GM21717 (cell line): ENCODE measurements at regions not wholly inside any gene's neighbourhood (a gene's known extent, or its start where the extent isn't known, plus 50 kb on each side); places are given as distances from the start of the nearest gene placed in this dataset.
"Not testable (repeated sequence)": the region's sequence is repeated elsewhere in the genome, so short reads cannot be mapped to it uniquely, and the experiment has no call there.

Experiments
- ATAC-seq: cut with Tn5 transposase; IDR thresholded peaks from one replicate; pipeline ENCODE4 v1.9.1; 2021; ENCODE audit warnings: mild to moderate bottlenecking, moderate library complexity; ENCODE audit not compliant: unreplicated experiment

DNA sequence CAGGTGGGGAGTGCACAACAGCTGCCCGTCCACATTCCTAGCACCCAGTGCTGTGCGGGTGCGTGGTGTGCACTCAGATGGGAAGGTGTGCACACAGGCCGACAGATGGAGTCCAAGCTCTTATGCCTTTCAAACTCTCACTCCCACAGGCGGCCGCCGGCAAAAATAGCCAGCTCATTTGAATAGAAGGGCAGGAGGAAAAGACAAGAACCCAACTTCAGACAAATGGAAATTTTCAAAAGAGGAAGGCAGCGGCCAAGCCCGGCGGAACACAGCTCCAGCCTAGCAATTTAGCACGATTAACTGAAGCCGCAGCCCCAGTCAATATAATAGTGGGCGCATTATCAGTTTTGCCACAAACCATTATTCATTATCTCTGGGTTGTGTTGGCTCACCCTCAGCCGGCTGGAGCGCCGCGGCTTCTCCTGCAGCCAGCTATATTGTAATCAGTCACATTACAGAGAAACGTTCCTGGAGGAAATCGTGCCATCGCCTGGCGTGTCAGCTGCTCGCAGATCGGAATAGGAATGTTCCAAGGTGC lies 103.9 kb upstream of the SEC14L1 start:
- no peak for ATAC-seq

DNA sequence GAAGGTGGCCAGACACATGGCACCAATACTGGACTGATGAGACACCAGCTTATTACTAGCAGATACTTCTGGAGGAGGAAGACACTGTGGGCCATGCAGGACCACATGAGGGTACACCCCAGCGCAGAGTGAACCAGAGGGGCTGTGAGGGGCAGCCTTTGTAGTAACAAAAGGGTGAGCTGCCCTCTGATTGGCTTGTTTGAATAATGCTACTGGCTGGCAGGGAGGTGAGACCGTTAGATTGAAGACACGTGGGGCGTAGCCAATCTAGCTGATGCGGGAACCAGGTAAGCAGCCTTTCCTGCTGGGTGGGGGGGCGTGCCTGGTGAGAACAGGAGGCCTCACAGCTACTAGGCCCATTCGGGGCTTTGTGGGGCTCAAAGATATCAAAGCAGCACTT lies 102.8 kb upstream of the SEC14L1 start:
- ATAC-seq = no peak

DNA sequence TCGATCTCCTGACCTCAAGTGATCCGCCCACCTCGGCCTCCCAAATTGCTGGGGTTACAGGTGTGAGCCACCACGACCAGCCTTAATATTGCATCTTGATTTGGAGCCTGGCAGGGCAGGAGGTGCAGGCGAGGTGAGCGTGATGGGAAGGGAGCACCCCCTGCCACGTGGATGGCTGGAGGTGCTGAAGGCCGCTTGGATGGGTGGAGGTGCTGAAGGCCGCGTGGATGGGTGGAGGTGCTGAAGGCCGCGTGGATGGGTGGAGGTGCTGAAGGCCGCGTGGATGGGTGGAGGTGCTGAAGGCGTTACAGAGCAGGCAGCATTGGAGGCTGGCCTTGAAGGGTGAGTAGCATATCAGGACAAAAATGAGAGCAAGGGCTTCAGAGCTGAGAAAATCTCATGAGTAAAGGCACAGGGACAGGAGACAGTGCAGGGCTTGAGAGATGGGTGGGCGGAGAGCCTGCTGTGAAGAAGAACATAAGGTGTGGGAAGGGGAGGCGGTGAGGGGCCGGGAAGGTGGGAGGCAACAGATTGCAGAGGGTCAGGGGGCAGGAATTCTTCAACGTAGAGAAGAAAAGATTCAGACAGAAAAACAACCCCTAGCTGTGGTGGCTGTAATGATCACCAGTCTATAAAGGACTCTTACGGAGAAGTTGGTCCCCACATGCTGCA lies 101.7 kb upstream of the SEC14L1 start:
- no peak for ATAC-seq

DNA sequence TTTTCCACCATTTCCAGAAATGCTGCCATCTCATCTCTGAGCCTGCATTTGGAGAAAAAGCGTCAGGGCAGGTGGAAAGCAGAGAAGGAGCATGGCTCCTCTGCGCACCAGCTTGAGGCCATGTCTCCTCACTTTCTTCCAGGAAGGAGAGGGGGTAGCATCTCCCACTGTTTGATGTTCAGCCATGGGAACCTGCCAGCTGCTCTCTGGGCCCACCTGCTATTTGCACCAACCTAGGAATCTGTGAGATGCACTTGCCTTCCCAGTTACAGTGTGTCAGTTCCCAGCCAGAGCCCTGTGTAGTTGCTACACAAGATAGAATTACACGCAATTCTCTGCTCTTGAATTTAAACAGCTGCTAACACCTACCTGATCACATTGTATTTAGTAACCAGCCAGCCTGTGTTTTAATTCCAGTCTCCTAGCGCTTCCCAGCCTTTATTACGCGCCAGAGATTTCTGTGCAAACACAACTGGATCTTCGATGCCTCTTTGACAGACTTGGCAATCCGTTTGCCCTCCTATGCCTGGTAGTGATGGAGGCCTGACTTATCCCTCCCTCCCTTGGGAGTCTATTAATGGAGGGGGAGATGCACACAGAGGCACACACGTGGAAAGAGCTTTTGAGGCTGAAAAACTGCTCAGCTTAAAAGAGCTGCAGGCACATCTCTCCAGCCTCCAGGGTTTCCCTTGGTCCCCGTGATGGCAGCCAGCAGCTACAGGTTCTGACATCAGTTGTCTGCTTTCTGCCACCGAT lies 98.1 kb upstream of the SEC14L1 start:
- no peak for ATAC-seq

DNA sequence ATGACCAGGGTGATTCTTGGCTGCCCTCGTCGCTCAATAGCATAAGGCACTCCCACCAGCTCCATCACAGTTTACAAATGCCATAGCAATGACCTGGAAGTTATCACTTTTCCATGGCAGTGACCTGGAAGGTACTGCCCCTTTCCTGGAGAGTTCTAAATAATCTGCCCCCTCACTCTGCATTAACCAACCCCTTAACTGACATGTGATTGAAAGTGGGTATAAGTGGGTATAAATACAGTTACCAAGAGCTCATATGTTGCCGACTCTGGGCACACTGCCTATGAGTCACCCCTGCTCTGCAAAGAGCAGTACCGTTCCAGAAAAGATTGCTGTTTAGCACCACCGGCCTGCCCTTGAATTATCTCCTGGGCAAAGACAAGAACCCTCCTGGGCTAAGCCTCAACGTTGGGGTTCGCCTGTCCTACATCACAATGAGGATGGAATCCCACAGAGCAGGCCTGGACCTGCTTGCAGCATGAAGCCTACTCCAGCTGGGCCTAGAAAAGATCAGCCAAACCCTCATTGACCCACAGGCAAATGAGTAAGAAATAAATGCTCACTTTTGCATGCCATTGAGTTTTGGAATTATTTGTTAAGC lies 95.2 kb upstream of the SEC14L1 start:
- no peak for ATAC-seq

DNA sequence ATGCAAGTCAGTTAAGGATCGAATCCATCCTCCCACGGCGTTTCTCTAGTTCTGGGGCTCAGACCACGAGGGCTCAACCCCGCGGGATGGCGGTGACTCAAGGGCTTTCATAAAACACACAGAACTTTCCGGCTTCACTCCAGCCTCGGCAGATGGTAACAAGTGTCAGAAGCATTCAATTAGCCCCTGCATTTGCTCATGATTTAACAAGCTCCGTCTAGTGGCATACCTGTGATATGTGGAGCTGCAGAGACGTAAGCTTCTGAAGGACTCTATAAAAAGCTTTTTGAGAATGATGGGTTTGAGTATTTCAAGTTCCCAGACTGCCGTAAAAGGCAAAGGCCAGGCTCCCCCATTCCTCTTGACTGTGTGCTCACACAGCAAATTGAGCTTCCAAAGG lies 91.3 kb upstream of the SEC14L1 start:
- ATAC-seq = no peak

DNA sequence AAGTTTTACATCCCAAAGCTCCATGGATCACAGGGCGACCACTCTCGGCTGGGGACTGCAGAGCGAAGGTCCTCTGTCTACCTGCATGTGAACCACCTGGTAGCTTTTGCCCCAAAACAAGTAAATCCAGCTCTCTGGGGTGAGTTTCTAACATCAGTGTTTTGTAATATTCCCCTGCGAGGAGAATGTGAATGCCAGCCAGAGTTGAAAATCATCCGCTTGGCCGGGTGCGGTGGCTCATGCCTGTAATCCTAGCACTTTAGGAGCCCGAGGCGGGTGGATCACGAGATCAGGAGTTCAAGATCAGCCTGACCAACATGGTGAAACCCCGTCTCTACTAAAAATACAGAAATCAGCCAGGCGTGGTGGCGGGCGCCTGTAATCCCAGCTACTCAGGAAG lies 89.9 kb upstream of the SEC14L1 start:
- not testable (repeated sequence) for ATAC-seq

DNA sequence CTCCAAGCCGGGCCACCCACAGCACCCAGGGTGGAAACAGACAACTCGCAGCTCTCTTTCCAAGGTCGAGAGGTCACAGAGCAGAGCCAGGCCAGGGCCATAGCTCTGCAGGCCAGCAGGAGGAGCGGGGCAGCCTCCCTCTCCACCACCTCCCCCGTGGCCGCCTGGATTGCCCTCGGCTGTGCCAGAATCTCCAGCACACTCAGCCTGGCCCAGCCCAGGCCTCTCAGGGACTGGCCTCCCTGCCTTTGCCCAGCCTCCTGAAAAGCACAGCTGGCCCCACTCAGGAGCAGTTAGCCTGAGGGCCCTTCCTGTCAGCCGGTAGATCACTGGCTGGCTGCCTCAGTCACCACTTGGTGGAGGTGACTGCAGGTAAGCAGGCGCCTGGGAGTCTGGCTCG lies 85.8 kb upstream of the SEC14L1 start:
- ATAC-seq = no peak

DNA sequence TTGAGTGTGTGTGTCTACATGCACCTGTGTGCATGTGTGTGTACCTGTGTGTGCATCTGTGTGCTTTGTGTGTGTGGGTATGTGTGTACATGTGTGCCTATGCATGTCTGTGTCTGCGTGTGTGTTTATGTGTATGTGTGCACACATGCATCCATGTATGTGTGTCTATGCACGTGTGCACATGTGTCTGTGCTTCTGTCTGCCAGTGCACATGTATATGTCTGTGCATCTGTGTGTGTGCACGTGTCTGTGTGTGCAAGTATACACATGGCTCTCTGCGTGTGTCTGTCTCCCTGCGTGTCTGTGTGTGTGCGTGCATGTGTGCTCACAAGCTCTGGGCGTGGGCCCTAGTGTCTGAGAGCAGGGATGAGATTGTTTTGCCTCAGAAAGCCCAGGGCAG lies 85.3 kb upstream of the SEC14L1 start:
- ATAC-seq = no peak

DNA sequence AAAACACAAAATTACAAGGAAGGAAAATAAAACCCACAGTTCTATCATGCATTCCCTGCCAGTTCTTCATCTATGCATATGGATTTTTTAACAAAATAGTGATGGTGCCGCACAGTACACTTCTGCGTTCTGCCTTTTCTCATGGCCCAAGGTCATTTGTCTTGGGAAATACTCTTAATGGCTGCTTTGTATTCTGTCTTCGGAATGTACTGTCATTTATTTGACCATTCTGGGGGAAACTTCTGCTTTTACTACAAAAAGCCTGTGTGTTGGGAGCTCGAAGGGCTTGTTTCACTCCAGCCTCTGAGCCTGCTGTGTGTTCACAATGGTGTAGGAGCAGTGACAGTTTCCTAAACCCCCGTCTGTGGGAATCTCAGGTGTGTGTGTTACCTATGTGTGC lies 82.8 kb upstream of the SEC14L1 start:
- no peak for ATAC-seq

DNA sequence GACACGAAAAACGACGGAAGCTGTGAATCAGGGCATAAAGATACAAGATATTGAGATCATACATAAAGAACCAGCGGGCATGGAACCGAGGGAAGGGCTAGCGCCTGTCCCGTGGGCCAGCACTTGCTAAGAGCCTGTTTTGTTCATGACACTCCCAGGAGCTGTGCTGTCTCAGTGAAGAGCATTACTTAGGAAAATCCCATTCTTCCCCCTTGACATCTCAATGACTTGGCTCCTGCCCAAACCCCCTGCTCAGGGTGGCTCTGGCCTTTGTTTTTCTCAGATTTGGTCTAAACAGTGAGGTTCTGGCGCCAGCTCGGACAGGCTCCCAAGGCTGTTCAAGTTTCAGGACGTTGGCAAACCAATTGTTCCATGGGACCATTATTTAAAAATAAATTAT lies 79.1 kb upstream of the SEC14L1 start:
- ATAC-seq = no peak

DNA sequence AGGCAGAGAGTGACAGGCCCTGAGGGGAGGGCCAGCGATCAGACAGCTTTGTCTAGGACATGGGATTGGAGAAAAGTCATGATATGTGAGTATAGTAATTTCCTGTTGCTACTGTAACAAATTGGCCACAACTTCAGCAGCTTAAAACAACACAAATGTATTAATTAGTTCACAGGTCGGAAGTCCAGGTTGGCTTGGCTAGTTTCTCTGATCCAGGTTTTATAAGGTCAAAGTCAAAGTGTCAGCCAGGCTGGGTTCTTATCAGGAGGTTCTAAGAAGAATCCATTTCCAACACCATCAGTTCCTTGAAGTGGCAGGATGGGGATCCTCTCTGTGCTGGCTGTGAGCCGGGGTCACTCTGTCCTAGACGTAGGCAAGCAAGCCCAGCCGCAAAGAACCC lies 76.2 kb upstream of the SEC14L1 start:
- ATAC-seq = no peak

DNA sequence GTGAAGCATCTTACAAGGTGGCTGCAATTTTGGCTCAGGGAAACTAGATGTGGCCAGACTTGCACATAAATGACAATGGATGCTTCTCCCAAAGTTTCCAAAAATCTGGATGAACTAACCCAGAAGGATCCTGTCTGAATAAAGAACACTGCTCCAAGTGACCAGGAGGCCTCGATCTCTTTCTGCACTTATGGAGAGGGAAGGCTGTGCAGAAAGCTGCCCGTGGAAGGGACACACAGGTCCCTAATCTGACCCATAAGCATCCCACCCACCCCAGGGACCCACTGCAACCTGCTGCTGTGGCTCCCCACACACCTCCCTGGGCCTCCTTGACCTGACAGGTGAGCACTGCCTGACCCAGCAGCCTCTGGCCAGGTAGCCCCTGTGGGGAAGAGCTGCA lies 74.6 kb upstream of the SEC14L1 start:
- no peak for ATAC-seq

DNA sequence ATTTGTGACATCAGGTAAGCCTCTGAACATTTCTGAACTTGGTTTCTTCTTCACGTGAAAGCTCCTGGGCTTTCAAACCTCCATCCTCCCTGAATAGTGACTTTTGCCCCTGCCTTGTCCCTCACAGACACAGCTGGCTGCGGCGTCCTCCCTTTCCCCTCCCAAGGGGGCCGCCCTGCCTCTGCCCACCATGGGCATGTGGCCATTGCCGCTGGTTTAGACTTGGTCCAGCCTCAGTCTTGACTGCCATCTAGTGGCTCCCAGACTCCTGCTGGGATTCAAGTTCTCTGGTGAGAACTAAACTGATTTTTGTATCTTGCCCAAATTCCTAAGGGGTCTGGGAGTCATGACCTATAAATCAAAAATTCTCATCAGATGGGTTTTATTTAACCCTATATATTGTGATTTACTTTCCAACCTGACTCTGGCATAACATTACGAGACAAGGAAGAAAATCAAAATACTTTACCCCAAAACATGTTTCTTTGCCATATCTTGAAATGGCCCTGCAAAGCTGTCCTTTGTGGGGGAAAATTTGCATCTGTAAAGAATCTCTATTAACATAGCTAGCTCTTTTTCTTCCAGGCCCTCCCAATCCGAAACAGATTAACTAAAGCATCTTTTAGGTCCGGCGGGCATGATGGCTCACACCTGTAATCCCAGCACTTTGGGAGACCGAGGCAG lies 73.9 kb upstream of the SEC14L1 start:
- not testable (repeated sequence) for ATAC-seq

DNA sequence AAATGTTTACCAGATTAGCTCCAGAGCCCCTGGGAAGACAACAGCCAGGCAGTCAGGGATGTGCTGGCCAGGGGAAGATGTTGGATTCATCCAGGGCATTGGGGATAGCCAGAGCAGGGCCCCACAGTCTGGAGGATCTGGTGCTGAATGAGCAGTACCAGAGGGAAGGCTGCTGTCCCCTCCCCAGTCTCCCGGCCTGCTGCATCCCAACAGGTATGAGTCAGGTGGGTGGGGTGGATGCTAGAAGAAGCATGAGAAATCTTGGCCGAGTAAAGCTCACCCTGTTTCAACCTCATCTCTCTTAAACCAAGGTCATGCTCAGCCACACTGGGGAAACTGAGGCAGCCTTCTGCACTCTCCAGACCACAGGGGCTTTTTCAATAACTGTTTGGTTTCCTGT lies 71.9 kb upstream of the SEC14L1 start:
- no peak for ATAC-seq

DNA sequence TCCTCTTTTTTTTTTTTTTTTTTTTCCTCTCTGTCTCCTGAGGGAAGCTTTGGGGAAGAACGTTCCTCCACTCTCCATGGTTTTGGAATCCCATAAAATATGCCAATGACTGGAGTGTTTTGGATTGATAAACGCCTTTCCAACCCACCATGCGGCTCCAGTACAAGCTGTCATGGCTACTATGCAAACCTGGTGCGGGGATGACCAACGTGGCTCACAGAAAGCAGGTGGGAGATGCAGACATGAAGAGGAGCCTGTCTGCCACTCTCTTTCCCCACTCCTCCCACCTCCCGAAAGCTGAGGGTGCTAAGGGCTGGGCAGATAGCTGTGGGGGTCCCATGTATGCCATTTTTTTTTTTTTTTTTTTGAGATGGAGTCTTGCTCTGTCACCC lies 69.9 kb upstream of the SEC14L1 start:
- no peak for ATAC-seq

DNA sequence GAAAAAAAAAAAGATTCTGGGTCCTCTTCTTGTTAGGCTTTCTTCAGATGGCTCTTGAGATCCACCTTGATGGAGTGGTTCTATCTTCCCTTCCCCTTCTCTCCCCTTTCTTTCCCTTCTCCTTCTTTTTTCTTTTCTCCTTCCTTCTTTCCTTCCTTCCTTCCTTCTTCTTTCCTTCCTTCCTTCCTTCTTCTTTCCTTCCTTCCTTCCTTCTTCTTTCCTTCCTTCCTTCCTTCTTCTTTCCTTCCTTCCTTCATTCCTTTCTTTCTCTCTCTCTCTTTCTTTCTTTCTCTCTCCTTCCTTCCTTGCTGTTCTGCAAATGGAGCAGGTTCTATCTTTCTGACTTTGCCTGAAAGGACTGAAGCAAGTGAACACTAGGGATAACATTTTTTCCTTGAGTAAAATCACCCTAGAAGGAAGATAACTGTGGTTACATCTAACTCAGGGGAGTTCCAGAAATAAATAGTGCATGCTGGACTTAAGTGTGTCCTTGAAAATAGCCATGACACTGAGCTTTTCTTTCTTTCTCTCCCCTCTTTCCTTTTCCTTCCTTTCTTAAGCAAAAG lies 68.8 kb upstream of the SEC14L1 start:
- no peak for ATAC-seq

DNA sequence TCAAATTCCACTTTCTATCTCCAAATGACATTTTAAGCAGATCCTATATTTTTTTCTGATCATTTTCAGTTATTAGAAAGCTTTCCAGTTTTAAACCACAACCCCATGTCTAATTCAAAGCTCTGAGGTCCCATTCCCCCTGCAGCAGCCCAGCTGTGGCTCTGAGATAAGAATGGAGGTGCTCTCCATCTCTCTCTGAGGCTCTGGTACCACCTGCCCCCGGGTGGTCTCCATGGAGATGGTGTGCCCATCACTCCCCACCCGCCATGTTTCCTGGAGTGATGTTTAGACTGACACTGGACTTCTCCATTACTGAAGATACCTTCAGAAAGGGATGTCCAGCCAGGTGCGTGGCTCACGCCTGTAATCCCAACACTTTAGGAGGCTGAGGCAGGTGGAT lies 68.1 kb upstream of the SEC14L1 start:
- no peak for ATAC-seq

DNA sequence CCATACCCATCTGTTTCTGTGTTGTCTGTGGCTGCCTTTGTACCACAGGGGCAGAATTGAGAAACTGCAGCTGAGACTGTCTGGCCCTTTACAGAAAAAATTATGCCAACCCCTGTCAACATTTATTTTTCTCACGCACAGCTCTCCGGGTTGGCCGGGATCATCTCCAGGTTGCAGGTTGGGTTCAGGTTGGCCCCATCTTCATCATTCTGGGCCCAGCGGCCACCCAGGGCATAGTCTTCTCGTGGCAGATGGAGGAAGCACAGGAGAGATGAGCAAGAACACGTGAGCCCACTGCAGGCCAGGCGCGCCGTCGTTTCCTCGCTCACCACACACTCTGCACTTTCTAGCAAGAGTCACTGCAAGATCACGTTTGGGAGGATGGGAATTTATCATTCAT lies 66.1 kb upstream of the SEC14L1 start:
- no peak for ATAC-seq

DNA sequence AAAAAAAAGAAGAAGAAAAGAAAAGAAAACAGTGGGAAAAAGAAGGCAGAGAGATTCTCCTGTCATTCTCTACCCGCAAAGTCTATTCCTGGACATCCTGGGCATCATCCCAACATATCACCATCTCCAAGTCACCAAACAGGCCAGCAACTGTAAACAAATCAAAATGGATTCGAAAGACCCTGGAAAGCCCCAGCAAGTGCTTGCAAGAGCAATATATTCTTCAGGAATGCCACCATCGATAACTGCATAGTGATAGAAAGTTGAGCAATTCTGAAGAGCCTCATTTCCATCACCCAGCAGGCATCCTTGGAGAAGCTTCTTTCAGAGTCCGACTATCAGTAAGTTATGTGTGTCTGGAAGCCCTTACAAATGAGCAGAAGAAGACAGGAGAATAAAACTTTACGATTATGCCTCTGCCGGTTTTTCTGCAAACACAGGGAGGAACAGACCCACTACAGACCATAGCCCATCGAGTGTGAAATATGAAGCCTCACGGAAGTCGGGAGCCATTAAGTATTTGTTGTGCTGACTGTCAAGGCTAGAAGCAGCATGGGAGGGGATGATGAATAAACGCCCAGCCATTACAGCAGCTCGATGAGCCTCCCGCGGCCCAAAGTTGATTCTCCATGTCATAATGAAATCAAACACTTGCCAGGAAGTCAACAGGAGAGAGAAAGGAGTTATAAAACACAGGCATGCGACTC lies 64.5 kb upstream of the SEC14L1 start:
- ATAC-seq = no peak

DNA sequence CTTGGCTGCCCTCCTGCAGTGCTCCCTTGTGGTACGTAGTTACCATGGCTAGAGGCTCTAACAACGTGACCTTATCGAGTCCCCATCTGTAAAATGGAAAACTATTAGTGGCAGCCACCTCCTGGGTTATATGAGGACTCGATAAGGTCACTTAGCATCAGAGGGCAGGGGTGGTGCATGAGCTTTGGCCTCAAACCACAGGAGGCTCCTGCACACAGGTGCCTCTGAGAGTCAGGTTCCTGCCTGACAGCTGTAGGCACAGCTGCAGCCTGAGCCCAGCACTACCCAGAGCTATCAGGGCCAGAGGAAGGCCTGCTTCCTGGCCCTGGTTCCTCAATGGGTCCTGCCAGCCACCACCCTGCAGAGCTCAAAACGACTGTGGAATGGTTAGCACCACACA lies 57.2 kb upstream of the SEC14L1 start:
- no peak for ATAC-seq
